ENCODE measurements at regions not wholly inside any gene's neighbourhood (a gene's known extent, or its start where the extent isn't known, plus 50 kb on each side); places are given as distances from the start of the nearest gene placed in this dataset.

- H3K79me2 ChIP-seq (ENCODE audit: insufficient read depth, low read depth, low read length) = no peaks in the 10 kb centered on the region
- H4K20me1 ChIP-seq (ENCODE audit: insufficient read depth, low read length) = no peaks in the 10 kb centered on the region
- H2AFZ ChIP-seq (ENCODE audit: low read length) = no peak overlapping the region
- TF ChIP-seq EZH2phosphoT487 (IDR thresholded peaks at IDR 0.05; ENCODE audit: borderline replicate concordance, low read depth, low read length) = no peak
- no peak overlapping the region for H3K4me2 ChIP-seq (ENCODE audit: low read length)
- H3K9me3 ChIP-seq (ENCODE audit: low read length) = no peaks in the 10 kb centered on the region
- BruUV-seq (replicated peaks) = no TSS peak
- no peak for DNase-seq (ENCODE audit: low spot score)
- no peaks in the 10 kb centered on the region for H3K36me3 ChIP-seq (ENCODE audit: insufficient read depth, low read length)
- ChIA-PET POLR2A (no interaction called here), CTCF (ENCODE audit: unreplicated experiment) (no interaction called here)
- no peak overlapping the region for H3K27ac ChIP-seq (ENCODE audit: low read depth, low read length, poor library complexity, severe bottlenecking)
- no peaks in the 10 kb centered on the region for H3K4me1 ChIP-seq (ENCODE audit: insufficient read depth, low read length, poor library complexity, severe bottlenecking)
- intact Hi-C loops (cut with micrococcal nuclease; ENCODE audit: unreplicated experiment) = no loop called here
- no peaks in the 10 kb centered on the region for H3K9me2 ChIP-seq (ENCODE audit: insufficient read depth, low read length)
- H3K4me3 ChIP-seq (ENCODE audit: low read depth, low read length, poor library complexity, severe bottlenecking) = no peak overlapping the region
These were observed 287.0 kb upstream of the IGFBP3 start for GRCh38 chr7:46207931-46208634.

- TF ChIP-seq EZH2phosphoT487 (IDR thresholded peaks at IDR 0.05; ENCODE audit: borderline replicate concordance, low read depth, low read length) = no peak
- TF ChIP-seq, protein P1, sequence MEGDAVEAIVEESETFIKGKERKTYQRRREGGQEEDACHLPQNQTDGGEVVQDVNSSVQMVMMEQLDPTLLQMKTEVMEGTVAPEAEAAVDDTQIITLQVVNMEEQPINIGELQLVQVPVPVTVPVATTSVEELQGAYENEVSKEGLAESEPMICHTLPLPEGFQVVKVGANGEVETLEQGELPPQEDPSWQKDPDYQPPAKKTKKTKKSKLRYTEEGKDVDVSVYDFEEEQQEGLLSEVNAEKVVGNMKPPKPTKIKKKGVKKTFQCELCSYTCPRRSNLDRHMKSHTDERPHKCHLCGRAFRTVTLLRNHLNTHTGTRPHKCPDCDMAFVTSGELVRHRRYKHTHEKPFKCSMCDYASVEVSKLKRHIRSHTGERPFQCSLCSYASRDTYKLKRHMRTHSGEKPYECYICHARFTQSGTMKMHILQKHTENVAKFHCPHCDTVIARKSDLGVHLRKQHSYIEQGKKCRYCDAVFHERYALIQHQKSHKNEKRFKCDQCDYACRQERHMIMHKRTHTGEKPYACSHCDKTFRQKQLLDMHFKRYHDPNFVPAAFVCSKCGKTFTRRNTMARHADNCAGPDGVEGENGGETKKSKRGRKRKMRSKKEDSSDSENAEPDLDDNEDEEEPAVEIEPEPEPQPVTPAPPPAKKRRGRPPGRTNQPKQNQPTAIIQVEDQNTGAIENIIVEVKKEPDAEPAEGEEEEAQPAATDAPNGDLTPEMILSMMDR (conservative IDR thresholded peaks at IDR 0.05; ENCODE audit: low read length) = no peak
- no peaks in the 10 kb centered on the region for H3K79me2 ChIP-seq (ENCODE audit: insufficient read depth, low read depth, low read length)
- H2AFZ ChIP-seq (ENCODE audit: low read length) = no peak overlapping the region
- no peaks in the 10 kb centered on the region for H3K4me1 ChIP-seq (ENCODE audit: insufficient read depth, low read length, poor library complexity, severe bottlenecking)
- CTCF ChIA-PET (ENCODE audit: unreplicated experiment) = no interaction called here
- POLR2A ChIA-PET = no interaction called here
- no peaks in the 10 kb centered on the region for H3K36me3 ChIP-seq (ENCODE audit: insufficient read depth, low read length)
- no peak overlapping the region for H3K4me2 ChIP-seq (ENCODE audit: low read length)
- H3K27ac ChIP-seq (ENCODE audit: low read depth, low read length, poor library complexity, severe bottlenecking) = no peak overlapping the region
- no TSS peak for BruUV-seq (replicated peaks)
- H3K9me2 ChIP-seq (ENCODE audit: insufficient read depth, low read length) = no peaks in the 10 kb centered on the region
- H3K9me3 ChIP-seq (ENCODE audit: low read length) = no peaks in the 10 kb centered on the region
- H4K20me1 ChIP-seq (ENCODE audit: insufficient read depth, low read length) = no peaks in the 10 kb centered on the region
- intact Hi-C loops (cut with micrococcal nuclease; ENCODE audit: unreplicated experiment) = no loop called here
- no peak for DNase-seq (ENCODE audit: low spot score)
- H3K4me3 ChIP-seq (ENCODE audit: low read depth, low read length, poor library complexity, severe bottlenecking) = no peak overlapping the region
These were observed 285.5 kb upstream of the IGFBP3 start for GRCh38 chr7:46206476-46207060.

- BruUV-seq (replicated peaks) = no TSS peak
- POLR2A ChIA-PET = interaction anchor here (0.7 kb wide), 1 partner anchor 17 kb away, joined by 3 read pairs; no protein-coding TSS in a partner anchor
- Histone ChIP-seq H3K79me2 (ENCODE audit: insufficient read depth, low read depth, low read length) (no peaks in the 10 kb centered on the region), H3K9me3 (ENCODE audit: low read length) (no peaks in the 10 kb centered on the region), H3K9me2 (ENCODE audit: insufficient read depth, low read length) (no peaks in the 10 kb centered on the region), H3K4me3 (ENCODE audit: low read depth, low read length, poor library complexity, severe bottlenecking) (no peak overlapping the region), H4K20me1 (ENCODE audit: insufficient read depth, low read length) (no peaks in the 10 kb centered on the region), H3K27ac (ENCODE audit: low read depth, low read length, poor library complexity, severe bottlenecking) (no peak overlapping the region), H2AFZ (ENCODE audit: low read length) (no peak overlapping the region), H3K36me3 (ENCODE audit: insufficient read depth, low read length) (no peaks in the 10 kb centered on the region), H3K4me1 (ENCODE audit: insufficient read depth, low read length, poor library complexity, severe bottlenecking) (no peaks in the 10 kb centered on the region), H3K4me2 (ENCODE audit: low read length) (no peak overlapping the region)
- DNase-seq (ENCODE audit: low spot score) = no peak
- TF ChIP-seq EZH2phosphoT487 (IDR thresholded peaks at IDR 0.05; ENCODE audit: borderline replicate concordance, low read depth, low read length) = no peak
- TF ChIP-seq, protein P1 (conservative IDR thresholded peaks at IDR 0.05; ENCODE audit: low read length) = no peak
- intact Hi-C loops (cut with micrococcal nuclease; ENCODE audit: unreplicated experiment) = no loop called here
- CTCF ChIA-PET (ENCODE audit: unreplicated experiment) = no interaction called here
These were observed 284.4 kb upstream of the IGFBP3 start for GRCh38 chr7:46205478-46205877.
